H9 (cell line): ENCODE measurements at regions not wholly inside any gene's neighbourhood (a gene's known extent, or its start where the extent isn't known, plus 50 kb on each side); places are given as distances from the start of the nearest gene placed in this dataset.

Source experiments
- DNase-seq: peaks from one replicate; pipeline ENCODE4 v3.0.0-alpha.2; 2017
- H2AFZ ChIP-seq: one replicate; pipeline ENCODE4 v1.6.1; 2013; ENCODE audit warnings: mild to moderate bottlenecking, low read length, control low read depth, moderate library complexity
- H2AK5ac ChIP-seq: 2 replicates; pipeline ENCODE4 v1.6.1; 2013; ENCODE audit warnings: low read length, control low read depth, mixed read lengths; ENCODE audit not compliant: insufficient read length
- H2BK120ac ChIP-seq: one replicate; pipeline ENCODE4 v1.6.1; 2013; ENCODE audit warnings: low read depth, mild to moderate bottlenecking, low read length, control low read depth, inconsistent platforms; ENCODE audit not compliant: poor library complexity, severe bottlenecking
- H2BK12ac ChIP-seq: 2 replicates; pipeline ENCODE4 v1.6.1; 2013; ENCODE audit warnings: low read length, control low read depth, mixed read lengths, low read depth; ENCODE audit not compliant: insufficient read length
- H2BK15ac ChIP-seq: 2 replicates; pipeline ENCODE4 v1.6.1; 2013; ENCODE audit warnings: low read depth, low read length, control low read depth
- H2BK20ac ChIP-seq: one replicate; pipeline ENCODE4 v1.6.1; 2013; ENCODE audit warnings: low read depth, mild to moderate bottlenecking, low read length, control low read depth, inconsistent platforms; ENCODE audit not compliant: poor library complexity, severe bottlenecking
- H2BK5ac ChIP-seq: 2 replicates; pipeline ENCODE4 v1.6.1; 2013; ENCODE audit warnings: low read length, control low read depth, mixed read lengths; ENCODE audit not compliant: insufficient read length
- H3K14ac ChIP-seq: 2 replicates; pipeline ENCODE4 v1.6.1; 2013; ENCODE audit warnings: low read length, control low read depth; ENCODE audit not compliant: insufficient read depth
- H3K18ac ChIP-seq: 2 replicates; pipeline ENCODE4 v1.6.1; 2013; ENCODE audit warnings: low read depth, mild to moderate bottlenecking, mixed read lengths, low read length, control low read depth; ENCODE audit not compliant: insufficient read length
- H3K23ac ChIP-seq: 2 replicates; pipeline ENCODE4 v1.6.1; 2013; ENCODE audit warnings: low read length, control low read depth, mixed read lengths, low read depth; ENCODE audit not compliant: insufficient read length
- H3K23me2 ChIP-seq: 2 replicates; pipeline ENCODE4 v1.6.1; 2013; ENCODE audit warnings: low read depth, mild to moderate bottlenecking, mixed read lengths, low read length, control low read depth; ENCODE audit not compliant: insufficient read length, poor library complexity, severe bottlenecking
- H3K27ac ChIP-seq: 2 replicates; pipeline ENCODE4 v1.5.1; 2013; ENCODE audit warnings: low read length, control low read depth, mixed read lengths, low read depth; ENCODE audit not compliant: insufficient read length
- H3K27me3 ChIP-seq: 2 replicates; pipeline ENCODE4 v1.6.1; 2013; ENCODE audit warnings: low read length, control low read depth, inconsistent platforms; ENCODE audit not compliant: insufficient read depth
- H3K4ac ChIP-seq: 2 replicates; pipeline ENCODE4 v1.6.1; 2013; ENCODE audit warnings: low read depth, mild to moderate bottlenecking, control low read depth, inconsistent platforms, low read length, moderate library complexity
- H3K4me1 ChIP-seq: 2 replicates; pipeline ENCODE4 v1.6.1; 2013; ENCODE audit warnings: low read length, control low read depth, inconsistent platforms; ENCODE audit not compliant: insufficient read depth
- H3K4me2 ChIP-seq: 2 replicates; pipeline ENCODE4 v1.6.1; 2013; ENCODE audit warnings: low read length, control low read depth, mixed read lengths; ENCODE audit not compliant: insufficient read length, insufficient read depth
- H3K56ac ChIP-seq: 2 replicates; pipeline ENCODE4 v1.6.1; 2013; ENCODE audit warnings: low read depth, mild to moderate bottlenecking, mixed read lengths, low read length, control low read depth; ENCODE audit not compliant: insufficient read length
- H3K79me1 ChIP-seq: 2 replicates; pipeline ENCODE4 v1.6.1; 2013; ENCODE audit warnings: low read depth, mild to moderate bottlenecking, moderate library complexity, low read length, control low read depth, inconsistent platforms; ENCODE audit not compliant: insufficient read depth, poor library complexity, severe bottlenecking
- H3K79me2 ChIP-seq: 2 replicates; pipeline ENCODE4 v1.6.1; 2013; ENCODE audit warnings: low read length, control low read depth, inconsistent platforms; ENCODE audit not compliant: insufficient read depth
- H3K9ac ChIP-seq: 2 replicates; pipeline ENCODE4 v1.6.1; 2013; ENCODE audit warnings: low read length, control low read depth, mixed read lengths; ENCODE audit not compliant: insufficient read length; ENCODE audit errors: extremely low read depth
- H3K9me3 ChIP-seq: one replicate; pipeline ENCODE4 v1.6.1; 2013; ENCODE audit warnings: low read depth, low read length, inconsistent platforms; ENCODE audit not compliant: control insufficient read depth
- H3T11ph ChIP-seq: one replicate; pipeline ENCODE4 v1.6.1; 2013; ENCODE audit warnings: mild to moderate bottlenecking, low read length, control low read depth, inconsistent platforms
- H4K20me1 ChIP-seq: one replicate; pipeline ENCODE4 v1.6.1; 2013; ENCODE audit not compliant: control insufficient read depth, insufficient read length, insufficient read depth
- H4K5ac ChIP-seq: 2 replicates; pipeline ENCODE4 v1.6.1; 2013; ENCODE audit warnings: low read depth, mild to moderate bottlenecking, mixed read lengths, low read length, control low read depth; ENCODE audit not compliant: insufficient read length
- H4K8ac ChIP-seq: replicated peaks from 2 replicates; pipeline ENCODE4 v1.6.1; 2013; ENCODE audit warnings: low read length, control low read depth, mixed read lengths, low read depth; ENCODE audit not compliant: insufficient read length
- H4K91ac ChIP-seq: 2 replicates; pipeline ENCODE4 v1.6.1; 2013; ENCODE audit warnings: low read depth, mild to moderate bottlenecking, moderate library complexity, mixed read lengths, low read length, control low read depth; ENCODE audit not compliant: insufficient read length
- H3K27ac Mint-ChIP-seq, 3 experiments: 2 replicates in 2 of 3; 3 replicates in 1 of 3; pipeline ENCODE4 v1.8.0; 2020 to 2021; ENCODE audit warnings: mixed read lengths in 3 of 3, mild to moderate bottlenecking in 1 of 3, moderate library complexity in 1 of 3
- H3K27me3 Mint-ChIP-seq: 2 replicates; pipeline ENCODE4 v1.8.0; 2021; ENCODE audit warnings: low read depth, mild to moderate bottlenecking, moderate library complexity, mixed read lengths
- H3K36me3 Mint-ChIP-seq, 3 experiments: 2 replicates in 2 of 3; 3 replicates in 1 of 3; pipeline ENCODE4 v1.8.0; 2020 to 2021; ENCODE audit warnings: low read depth in 3 of 3, mixed read lengths in 3 of 3; ENCODE audit not compliant: insufficient read depth in 1 of 3
- H3K4me1 Mint-ChIP-seq, 2 experiments: 2 replicates each; pipeline ENCODE4 v1.8.0; 2020; ENCODE audit warnings: mixed read lengths in 2 of 2
- H3K4me3 Mint-ChIP-seq, 2 experiments: 2 replicates in 1 of 2; 3 replicates in 1 of 2; pipeline ENCODE4 v1.8.0; 2020 to 2021; ENCODE audit warnings: mild to moderate bottlenecking in 2 of 2, mixed read lengths in 2 of 2, moderate library complexity in 1 of 2
- H3K9me3 Mint-ChIP-seq, 2 experiments: 2 replicates in 1 of 2; 3 replicates in 1 of 2; pipeline ENCODE4 v1.8.0; 2020; ENCODE audit warnings: mild to moderate bottlenecking in 2 of 2, mixed read lengths in 2 of 2, moderate library complexity in 1 of 2
- CTCF ChIP-seq: fragments of 200-600 bp; sonication (generic); conservative IDR thresholded peaks from 3 replicates; pipeline ENCODE4 v1.8.0; 2021; ENCODE audit warnings: antibody characterized with exemption, mild to moderate bottlenecking

- no peak overlapping the region for H3K56ac ChIP-seq
- Mint-ChIP-seq H3K36me3 (no peaks in the 10 kb centered on the region; a peak in 1 of 7 replicates), H3K27me3 (no peaks in the 10 kb centered on the region), H3K27ac (no peak overlapping the region), H3K4me1 (no peaks in the 10 kb centered on the region), H3K4me3 (no peak overlapping the region), H3K9me3 (no peaks in the 10 kb centered on the region)
- H2BK12ac ChIP-seq = no peak overlapping the region
- no peak for DNase-seq
- no peak overlapping the region for H2BK5ac ChIP-seq
- H2BK20ac ChIP-seq = no peak overlapping the region
- no peak overlapping the region for H3K4ac ChIP-seq
- H3T11ph ChIP-seq = no peak overlapping the region
- H3K14ac ChIP-seq = no peak overlapping the region
- no peak overlapping the region for H2BK15ac ChIP-seq
- H2AK5ac ChIP-seq = no peak overlapping the region
- H2BK120ac ChIP-seq = no peak overlapping the region
- no peaks in the 10 kb centered on the region for H3K4me1 ChIP-seq
- H4K20me1 ChIP-seq = no peaks in the 10 kb centered on the region
- no peak for TF ChIP-seq CTCF
- H4K8ac ChIP-seq = no peak overlapping the region
- H2AFZ ChIP-seq = no peak overlapping the region
- H3K9me3 ChIP-seq = no peaks in the 10 kb centered on the region
- no peak overlapping the region for H3K4me2 ChIP-seq
- H3K23ac ChIP-seq = no peak overlapping the region
- H3K79me1 ChIP-seq = no peaks in the 10 kb centered on the region
- no peak overlapping the region for H3K9ac ChIP-seq
- no peak overlapping the region for H4K5ac ChIP-seq
- no peaks in the 10 kb centered on the region for H3K79me2 ChIP-seq
- no peaks in the 10 kb centered on the region for H3K23me2 ChIP-seq
- H3K27me3 ChIP-seq = no peaks in the 10 kb centered on the region
- no peak overlapping the region for H3K27ac ChIP-seq
- no peak overlapping the region for H3K18ac ChIP-seq
- no peak overlapping the region for H4K91ac ChIP-seq
Measured at GRCh38 chr6:77354581-77354980, 108.7 kb downstream of the HTR1B start.
